Cardiac muscle cell (in vitro differentiated cells and primary cell): ENCODE measurements at regions not wholly inside any gene's neighbourhood (a gene's known extent, or its start where the extent isn't known, plus 50 kb on each side); places are given as distances from the start of the nearest gene placed in this dataset.

Experiments used
- DNase-seq, 2 donors: peaks; one replicate each; pipeline versions ENCODE4 v3.0.0 to v3.0.0-alpha.2; 2010 to 2017; ENCODE audit warnings: low read depth in 1 of 2, low spot score in 1 of 2
- H3K27ac ChIP-seq: fragments of 200-600 bp; sonication (generic); 2 replicates; pipeline ENCODE4 v1.5.1; 2016
- H3K27me3 ChIP-seq: fragments of 200-600 bp; sonication (generic); 2 replicates; pipeline ENCODE4 v1.6.0; 2016; ENCODE audit warnings: control low read depth
- H3K36me3 ChIP-seq: fragments of 200-600 bp; sonication (generic); 2 replicates; pipeline ENCODE4 v1.5.1; 2016; ENCODE audit warnings: control low read depth
- H3K4me1 ChIP-seq: fragments of 200-600 bp; sonication (generic); 2 replicates; pipeline ENCODE4 v1.8.1; 2017; ENCODE audit warnings: low read depth, mild to moderate bottlenecking, mixed run types
- H3K4me3 ChIP-seq: fragments of 200-600 bp; sonication (generic); 2 replicates; pipeline ENCODE4 v1.5.1; 2016; ENCODE audit warnings: mild to moderate bottlenecking
- H3K9me3 ChIP-seq: fragments of 200-600 bp; sonication (generic); 2 replicates; pipeline ENCODE4 v1.5.1; 2017; ENCODE audit warnings: low read depth, mild to moderate bottlenecking, control low read depth
- TF ChIP-seq, protein P1 (sequence below): IDR thresholded peaks from 2 replicates; pipeline ENCODE4 v1.5.1; 2012; ENCODE audit warnings: low read depth, mild to moderate bottlenecking, low read length

DNA sequence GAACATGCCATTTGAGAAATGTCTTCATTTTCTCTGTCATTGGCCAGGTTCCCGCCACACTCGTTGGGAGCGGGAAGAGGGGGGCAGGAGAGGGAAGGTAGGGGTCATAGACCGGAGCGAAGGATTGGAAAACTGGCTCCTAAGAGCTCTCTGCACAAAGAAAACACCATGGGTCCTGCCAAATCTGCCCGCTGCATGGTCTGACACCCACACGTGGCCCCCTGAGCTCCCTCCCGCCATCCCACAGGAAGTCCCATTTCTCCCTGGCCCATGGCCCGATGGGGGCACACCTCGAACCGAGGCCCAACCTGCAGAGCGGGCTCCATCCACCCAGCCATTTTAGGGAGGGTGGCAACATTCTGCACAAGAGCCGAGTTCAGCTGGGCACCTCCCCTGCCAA, 159.6 kb downstream of the SALL1 start:
- no peaks in the 10 kb centered on the region for H3K9me3 ChIP-seq
- H3K27ac ChIP-seq: no peak overlapping the region
- no peak for DNase-seq
- H3K4me3 ChIP-seq: no peak overlapping the region
- H3K27me3 ChIP-seq: no peaks in the 10 kb centered on the region
- no peaks in the 10 kb centered on the region for H3K36me3 ChIP-seq
- H3K4me1 ChIP-seq: no peaks in the 10 kb centered on the region
- TF ChIP-seq, protein P1, sequence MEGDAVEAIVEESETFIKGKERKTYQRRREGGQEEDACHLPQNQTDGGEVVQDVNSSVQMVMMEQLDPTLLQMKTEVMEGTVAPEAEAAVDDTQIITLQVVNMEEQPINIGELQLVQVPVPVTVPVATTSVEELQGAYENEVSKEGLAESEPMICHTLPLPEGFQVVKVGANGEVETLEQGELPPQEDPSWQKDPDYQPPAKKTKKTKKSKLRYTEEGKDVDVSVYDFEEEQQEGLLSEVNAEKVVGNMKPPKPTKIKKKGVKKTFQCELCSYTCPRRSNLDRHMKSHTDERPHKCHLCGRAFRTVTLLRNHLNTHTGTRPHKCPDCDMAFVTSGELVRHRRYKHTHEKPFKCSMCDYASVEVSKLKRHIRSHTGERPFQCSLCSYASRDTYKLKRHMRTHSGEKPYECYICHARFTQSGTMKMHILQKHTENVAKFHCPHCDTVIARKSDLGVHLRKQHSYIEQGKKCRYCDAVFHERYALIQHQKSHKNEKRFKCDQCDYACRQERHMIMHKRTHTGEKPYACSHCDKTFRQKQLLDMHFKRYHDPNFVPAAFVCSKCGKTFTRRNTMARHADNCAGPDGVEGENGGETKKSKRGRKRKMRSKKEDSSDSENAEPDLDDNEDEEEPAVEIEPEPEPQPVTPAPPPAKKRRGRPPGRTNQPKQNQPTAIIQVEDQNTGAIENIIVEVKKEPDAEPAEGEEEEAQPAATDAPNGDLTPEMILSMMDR: no peak

DNA sequence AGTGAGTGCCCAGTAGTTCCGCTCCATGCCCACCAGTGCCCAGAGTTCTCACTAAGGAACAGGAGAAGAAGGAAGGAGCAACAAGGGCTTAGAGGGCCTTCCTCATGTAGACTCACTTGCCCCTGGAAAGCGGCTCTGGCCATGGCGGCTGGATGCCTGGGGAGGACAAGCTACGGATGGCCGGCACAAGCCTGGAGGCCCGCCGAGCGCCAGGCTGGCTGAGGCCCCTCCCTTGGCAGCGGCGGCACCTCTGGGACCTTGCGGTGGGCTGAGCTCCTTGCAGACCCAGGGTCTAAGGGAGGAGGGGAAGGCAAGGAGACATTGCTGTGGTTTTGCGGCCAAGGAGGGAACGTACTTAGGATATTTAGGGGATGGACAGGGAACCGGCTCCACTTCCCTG, 160.1 kb downstream of the SALL1 start:
- H3K9me3 ChIP-seq: no peaks in the 10 kb centered on the region
- H3K4me1 ChIP-seq: no peaks in the 10 kb centered on the region
- H3K27ac ChIP-seq: no peak overlapping the region
- TF ChIP-seq, protein P1: no peak
- no peak for DNase-seq
- no peaks in the 10 kb centered on the region for H3K36me3 ChIP-seq
- no peak overlapping the region for H3K4me3 ChIP-seq
- H3K27me3 ChIP-seq: no peaks in the 10 kb centered on the region

DNA sequence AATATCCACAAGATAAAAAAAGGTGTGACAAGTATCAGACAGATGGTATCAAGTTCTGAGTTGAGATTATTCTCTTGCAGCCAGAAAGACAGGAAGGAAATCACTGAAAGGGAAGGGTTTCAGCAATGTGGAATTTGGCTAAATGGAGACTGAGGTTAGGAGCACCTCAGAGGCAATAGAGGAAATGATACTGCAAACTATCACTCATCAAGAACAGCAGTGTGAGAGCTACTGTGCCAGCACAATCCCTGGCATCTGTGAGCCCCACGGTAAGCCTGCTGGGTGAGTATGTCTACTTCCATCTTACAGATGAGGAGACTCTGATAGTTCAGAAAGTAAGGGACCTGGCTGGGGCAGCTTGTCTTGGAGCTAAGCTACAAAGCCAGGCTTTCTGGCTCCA, 162.0 kb downstream of the SALL1 start:
- Histone ChIP-seq H3K36me3 (no peaks in the 10 kb centered on the region), H3K4me1 (no peaks in the 10 kb centered on the region), H3K27me3 (no peaks in the 10 kb centered on the region), H3K9me3 (no peaks in the 10 kb centered on the region), H3K27ac (no peak overlapping the region), H3K4me3 (no peak overlapping the region)
- TF ChIP-seq, protein P1: no peak
- no peak for DNase-seq

DNA sequence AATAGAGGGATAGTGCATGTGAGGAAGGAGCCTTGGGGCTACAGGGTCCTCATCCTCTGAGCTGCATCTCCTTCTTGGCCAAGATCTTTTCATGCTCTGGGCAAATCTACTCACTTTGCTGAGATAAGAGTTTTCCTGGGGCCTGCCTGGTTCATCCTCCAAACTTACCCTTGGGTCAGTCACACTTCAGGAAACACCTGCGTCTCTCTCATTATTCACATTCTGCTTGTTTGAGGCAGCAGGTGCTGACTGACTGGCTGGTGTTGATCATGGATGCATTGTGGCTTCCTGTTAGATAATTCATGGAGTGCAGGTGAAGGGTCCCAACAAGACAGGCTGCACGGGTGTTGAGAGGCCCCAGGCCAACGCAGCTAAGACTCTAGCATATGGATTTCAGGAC, 162.6 kb downstream of the SALL1 start:
- no peak overlapping the region for H3K4me3 ChIP-seq
- no peaks in the 10 kb centered on the region for H3K27me3 ChIP-seq
- no peaks in the 10 kb centered on the region for H3K4me1 ChIP-seq
- H3K9me3 ChIP-seq: no peaks in the 10 kb centered on the region
- TF ChIP-seq, protein P1: no peak
- no peak for DNase-seq
- no peak overlapping the region for H3K27ac ChIP-seq
- no peaks in the 10 kb centered on the region for H3K36me3 ChIP-seq

DNA sequence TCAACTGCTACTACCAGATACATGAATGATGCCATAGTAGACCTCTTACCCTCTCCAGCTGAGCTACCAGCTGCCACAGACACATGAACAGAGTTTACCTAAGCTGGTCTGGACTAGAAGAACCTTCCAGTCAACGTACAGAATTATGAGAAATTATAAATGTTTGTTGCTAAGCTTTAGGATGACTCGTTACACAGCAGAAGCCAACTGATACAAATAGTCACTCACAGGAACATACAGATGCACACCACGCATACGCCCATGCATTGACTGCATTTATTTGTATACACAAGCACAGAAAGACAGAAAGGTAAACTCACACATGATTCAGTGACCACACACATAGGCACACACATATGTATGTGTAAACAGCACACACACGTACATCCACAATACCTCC, 164.6 kb downstream of the SALL1 start:
- TF ChIP-seq, protein P1: no peak
- Histone ChIP-seq H3K4me1 (no peaks in the 10 kb centered on the region), H3K36me3 (no peaks in the 10 kb centered on the region), H3K27me3 (no peaks in the 10 kb centered on the region), H3K9me3 (no peaks in the 10 kb centered on the region), H3K4me3 (no peak overlapping the region), H3K27ac (no peak overlapping the region)
- no peak for DNase-seq

DNA sequence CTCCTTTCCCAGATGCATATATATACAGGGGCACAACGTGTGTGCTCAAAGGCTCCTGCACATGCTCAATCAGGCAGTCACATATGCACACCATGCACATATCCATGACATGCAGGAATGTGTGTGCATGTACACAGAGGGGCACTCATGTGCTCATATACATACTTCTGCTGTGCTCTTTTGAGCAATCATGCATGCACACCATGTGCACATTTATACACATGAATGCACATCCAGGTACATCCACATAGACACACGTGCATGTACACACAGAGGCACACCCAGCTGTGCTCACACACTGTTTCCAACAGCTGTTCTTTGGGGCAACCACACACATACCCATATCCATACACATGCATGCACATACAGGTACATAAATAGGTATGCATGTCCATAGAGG, 165.3 kb downstream of the SALL1 start:
- Histone ChIP-seq H3K36me3 (no peaks in the 10 kb centered on the region), H3K4me3 (no peak overlapping the region), H3K9me3 (no peaks in the 10 kb centered on the region), H3K27ac (no peak overlapping the region), H3K4me1 (no peaks in the 10 kb centered on the region), H3K27me3 (no peaks in the 10 kb centered on the region)
- DNase-seq: no peak
- TF ChIP-seq, protein P1: no peak
